ENCODE measurements at regions not wholly inside any gene's neighbourhood (a gene's known extent, or its start where the extent isn't known, plus 50 kb on each side); places are given as distances from the start of the nearest gene placed in this dataset.
"Not testable (repeated sequence)": the region's sequence is repeated elsewhere in the genome, so short reads cannot be mapped to it uniquely, and the experiment has no call there.

DNA sequence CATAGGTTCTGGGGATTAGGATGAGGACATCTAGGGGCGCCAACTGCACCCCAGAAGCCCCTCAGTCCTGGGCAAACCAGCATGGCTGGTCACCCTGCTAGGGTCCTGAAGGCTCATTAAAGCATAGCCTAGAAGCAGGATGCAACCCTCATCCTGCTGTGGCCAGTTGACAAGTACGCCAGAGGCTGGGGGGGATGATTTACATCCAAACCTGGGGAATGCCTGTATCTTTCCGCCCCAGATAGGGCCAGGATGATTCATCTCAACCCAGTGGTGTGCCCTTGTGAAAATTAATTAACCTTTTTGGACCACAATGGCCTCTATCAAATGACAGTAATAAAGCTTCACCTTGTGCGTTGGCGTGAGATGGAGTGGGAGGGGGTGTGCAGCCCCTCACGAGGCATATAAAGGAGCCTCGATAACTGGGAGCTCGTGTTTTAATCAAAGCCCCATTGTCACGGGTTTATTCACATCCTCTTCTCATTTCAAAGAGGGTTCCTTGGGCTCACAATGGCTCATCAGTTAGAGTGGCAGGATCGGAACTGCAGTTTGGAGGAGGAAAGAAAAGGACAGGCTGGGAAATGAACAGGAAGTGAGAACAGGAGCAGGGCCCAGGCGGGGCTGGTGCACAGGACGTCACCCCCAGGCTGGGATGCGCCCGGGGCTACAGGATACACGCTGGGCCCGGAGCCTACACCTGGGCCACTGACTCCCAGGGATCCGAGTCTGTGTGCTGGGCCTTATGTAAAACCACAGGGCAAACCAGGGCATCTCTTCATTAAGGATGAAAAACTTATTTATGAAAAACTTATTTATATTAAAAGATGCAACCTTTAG, 121.8 kb upstream of the PHACTR3 start:
- H3K27ac ChIP-seq (ENCODE audit: low read depth in 2 of 2, low read length in 1 of 2) = no peak overlapping the region
- H3K9me3 ChIP-seq (ENCODE audit: control insufficient read depth in 2 of 2, insufficient read depth in 1 of 2, low read depth in 1 of 2, low read length in 1 of 2) = no peaks in the 10 kb centered on the region
- WGBS, 2 donors = 76 to 80% methylated on average over 17 of the region's 17 CpGs
- H3K36me3 ChIP-seq (ENCODE audit: control insufficient read depth in 2 of 2, insufficient read depth in 2 of 2, low read length in 1 of 2) = no peaks in the 10 kb centered on the region
- H3K4me3 ChIP-seq (ENCODE audit: low read depth in 1 of 2, low read length in 2 of 2) = no peak overlapping the region
- H3K27me3 ChIP-seq (ENCODE audit: control insufficient read depth in 1 of 2, insufficient read depth in 2 of 2, low read length in 2 of 2) = no peaks in the 10 kb centered on the region
- H3K4me1 ChIP-seq (ENCODE audit: control insufficient read depth in 2 of 2, insufficient read depth in 2 of 2, low read length in 1 of 2) = no peaks in the 10 kb centered on the region

DNA sequence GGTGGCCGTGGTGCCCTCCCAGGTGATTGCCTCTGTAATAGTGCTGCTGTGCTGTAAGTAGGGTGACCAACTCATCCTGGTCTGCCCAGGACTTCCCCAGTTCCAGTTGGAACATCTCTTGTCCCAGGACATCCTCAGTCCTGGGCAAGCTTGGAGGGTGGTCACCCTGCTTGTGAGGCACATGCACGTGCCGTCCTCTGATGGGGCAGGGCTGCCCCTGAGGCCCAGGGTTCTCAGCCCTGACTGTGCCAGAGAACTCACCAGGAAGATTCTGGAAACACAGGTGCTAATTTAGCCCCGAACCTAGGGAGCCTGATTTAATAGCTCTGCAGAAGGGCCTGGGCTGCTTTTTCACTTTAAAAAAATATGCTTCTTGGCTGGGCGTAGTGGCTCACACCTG, 120.9 kb upstream of the PHACTR3 start:
- no peak overlapping the region for H3K27ac ChIP-seq (ENCODE audit: low read depth in 2 of 2, low read length in 1 of 2)
- no peaks in the 10 kb centered on the region for H3K9me3 ChIP-seq (ENCODE audit: control insufficient read depth in 2 of 2, insufficient read depth in 1 of 2, low read depth in 1 of 2, low read length in 1 of 2)
- 82 to 87% methylated on average over 5 of the region's 5 CpGs for WGBS, 2 donors
- H3K4me1 ChIP-seq (ENCODE audit: control insufficient read depth in 2 of 2, insufficient read depth in 2 of 2, low read length in 1 of 2) = no peaks in the 10 kb centered on the region
- H3K4me3 ChIP-seq (ENCODE audit: low read depth in 1 of 2, low read length in 2 of 2) = no peak overlapping the region
- H3K27me3 ChIP-seq (ENCODE audit: control insufficient read depth in 1 of 2, insufficient read depth in 2 of 2, low read length in 2 of 2) = no peaks in the 10 kb centered on the region
- no peaks in the 10 kb centered on the region for H3K36me3 ChIP-seq (ENCODE audit: control insufficient read depth in 2 of 2, insufficient read depth in 2 of 2, low read length in 1 of 2)

DNA sequence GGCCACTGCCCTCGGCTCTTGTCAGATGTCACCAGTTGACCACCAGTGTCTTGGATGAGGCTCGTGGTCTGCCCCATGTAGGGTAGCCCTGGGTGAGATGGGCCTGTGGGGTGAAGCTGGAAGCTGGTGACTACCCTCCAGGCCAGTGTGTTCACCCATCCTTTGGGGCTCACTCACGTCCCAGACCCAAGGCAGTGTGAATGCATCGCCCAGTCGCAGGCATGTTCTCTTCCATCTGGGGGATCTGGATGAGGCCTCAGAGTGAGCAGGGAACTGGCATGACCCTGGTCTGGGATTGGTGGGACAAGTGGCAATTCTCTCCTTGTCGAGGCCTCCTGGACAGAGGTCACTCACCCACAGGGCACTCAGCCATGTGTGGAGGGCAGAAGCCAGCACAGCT, 120.1 kb upstream of the PHACTR3 start:
- WGBS, 2 donors = 78 to 81% methylated on average over 6 of the region's 6 CpGs
- H3K36me3 ChIP-seq (ENCODE audit: control insufficient read depth in 2 of 2, insufficient read depth in 2 of 2, low read length in 1 of 2) = no peaks in the 10 kb centered on the region

DNA sequence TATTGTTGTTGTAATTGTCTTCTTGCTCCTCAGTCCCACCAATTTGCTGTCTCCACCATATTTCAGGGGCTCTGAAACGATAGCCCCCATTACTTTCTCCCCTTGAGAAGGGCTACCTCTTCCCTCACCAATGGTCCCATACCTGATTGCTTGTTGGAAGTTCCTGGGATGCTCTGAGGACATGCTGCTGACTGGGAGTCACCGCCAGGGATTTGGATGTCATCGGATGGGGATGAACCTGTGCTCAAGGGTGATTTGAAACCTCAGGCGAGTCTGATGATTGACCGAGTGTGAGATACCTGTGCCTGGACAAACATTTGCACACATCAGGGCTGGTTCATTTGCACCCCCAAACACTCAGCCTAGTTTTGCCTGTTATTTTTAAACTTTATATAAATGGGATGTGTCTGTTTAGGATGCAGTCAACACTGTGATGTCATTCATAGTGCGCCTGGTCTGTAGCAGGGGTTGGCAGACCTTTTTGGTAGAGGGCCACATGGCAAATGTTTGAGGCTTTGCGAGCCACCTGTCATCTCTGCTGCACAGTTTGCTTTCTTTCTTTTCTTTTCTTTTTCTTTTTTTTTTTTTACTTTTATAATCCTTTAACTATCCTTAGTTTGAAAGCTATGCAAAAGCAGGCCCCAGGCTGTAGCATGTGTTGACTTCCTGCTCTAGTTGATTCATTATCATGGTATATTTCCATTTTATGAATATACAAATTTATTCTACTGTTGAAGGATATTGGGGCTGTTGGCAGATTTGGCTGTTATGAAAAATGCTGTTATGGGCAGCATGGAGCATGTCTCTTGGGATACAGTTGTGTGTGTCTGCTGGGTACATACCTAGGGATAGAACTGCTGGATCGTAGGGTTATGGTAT, 118.5 kb upstream of the PHACTR3 start:
- H3K36me3 ChIP-seq (ENCODE audit: control insufficient read depth in 2 of 2, insufficient read depth in 2 of 2, low read length in 1 of 2) = no peaks in the 10 kb centered on the region
- H3K4me3 ChIP-seq (ENCODE audit: low read depth in 1 of 2, low read length in 2 of 2) = no peak overlapping the region
- WGBS, 2 donors = 82 to 90% methylated on average over 8 of the region's 8 CpGs
- no peaks in the 10 kb centered on the region for H3K27me3 ChIP-seq (ENCODE audit: control insufficient read depth in 1 of 2, insufficient read depth in 2 of 2, low read length in 2 of 2)
- H3K27ac ChIP-seq (ENCODE audit: low read depth in 2 of 2, low read length in 1 of 2) = no peak overlapping the region
- no peaks in the 10 kb centered on the region for H3K9me3 ChIP-seq (ENCODE audit: control insufficient read depth in 2 of 2, insufficient read depth in 1 of 2, low read depth in 1 of 2, low read length in 1 of 2)
- no peaks in the 10 kb centered on the region for H3K4me1 ChIP-seq (ENCODE audit: control insufficient read depth in 2 of 2, insufficient read depth in 2 of 2, low read length in 1 of 2)

More for the DNA sequence above, 120.1 kb upstream of the PHACTR3 start:
- Histone ChIP-seq H3K4me3 (ENCODE audit: low read depth in 1 of 2, low read length in 2 of 2) (no peak overlapping the region), H3K9me3 (ENCODE audit: control insufficient read depth in 2 of 2, insufficient read depth in 1 of 2, low read depth in 1 of 2, low read length in 1 of 2) (no peaks in the 10 kb centered on the region), H3K27ac (ENCODE audit: low read depth in 2 of 2, low read length in 1 of 2) (no peak overlapping the region), H3K4me1 (ENCODE audit: control insufficient read depth in 2 of 2, insufficient read depth in 2 of 2, low read length in 1 of 2) (no peaks in the 10 kb centered on the region), H3K27me3 (ENCODE audit: control insufficient read depth in 1 of 2, insufficient read depth in 2 of 2, low read length in 2 of 2) (no peaks in the 10 kb centered on the region)

DNA sequence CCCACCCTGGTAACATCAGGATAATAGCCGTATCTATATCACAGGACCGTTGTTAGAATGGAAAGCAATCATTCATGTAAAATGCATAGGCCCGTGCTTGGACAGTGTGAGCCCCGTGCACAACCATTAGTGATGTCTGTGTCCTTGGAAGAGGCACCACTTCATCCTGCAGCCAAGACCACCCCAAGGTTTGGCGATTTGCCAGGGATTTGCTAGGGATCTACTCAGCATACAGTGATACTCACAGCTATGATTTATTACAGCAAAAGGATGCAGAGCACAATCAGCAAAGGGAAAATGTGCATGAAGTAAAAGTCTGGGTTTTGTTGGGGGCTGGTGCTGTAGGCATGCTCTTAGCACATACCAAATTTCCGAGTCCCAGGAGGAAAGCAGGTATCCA, 115.9 kb upstream of the PHACTR3 start:
- not testable (repeated sequence) for H3K27ac ChIP-seq (ENCODE audit: low read depth in 2 of 2, low read length in 1 of 2); H3K36me3 ChIP-seq (ENCODE audit: control insufficient read depth in 2 of 2, insufficient read depth in 2 of 2, low read length in 1 of 2); H3K4me3 ChIP-seq (ENCODE audit: low read depth in 1 of 2, low read length in 2 of 2); H3K9me3 ChIP-seq (ENCODE audit: control insufficient read depth in 2 of 2, insufficient read depth in 1 of 2, low read depth in 1 of 2, low read length in 1 of 2); H3K27me3 ChIP-seq (ENCODE audit: control insufficient read depth in 1 of 2, insufficient read depth in 2 of 2, low read length in 2 of 2); H3K4me1 ChIP-seq (ENCODE audit: control insufficient read depth in 2 of 2, insufficient read depth in 2 of 2, low read length in 1 of 2)
- 46 to 65% methylated on average over 6 of the region's 6 CpGs for WGBS, 2 donors

DNA sequence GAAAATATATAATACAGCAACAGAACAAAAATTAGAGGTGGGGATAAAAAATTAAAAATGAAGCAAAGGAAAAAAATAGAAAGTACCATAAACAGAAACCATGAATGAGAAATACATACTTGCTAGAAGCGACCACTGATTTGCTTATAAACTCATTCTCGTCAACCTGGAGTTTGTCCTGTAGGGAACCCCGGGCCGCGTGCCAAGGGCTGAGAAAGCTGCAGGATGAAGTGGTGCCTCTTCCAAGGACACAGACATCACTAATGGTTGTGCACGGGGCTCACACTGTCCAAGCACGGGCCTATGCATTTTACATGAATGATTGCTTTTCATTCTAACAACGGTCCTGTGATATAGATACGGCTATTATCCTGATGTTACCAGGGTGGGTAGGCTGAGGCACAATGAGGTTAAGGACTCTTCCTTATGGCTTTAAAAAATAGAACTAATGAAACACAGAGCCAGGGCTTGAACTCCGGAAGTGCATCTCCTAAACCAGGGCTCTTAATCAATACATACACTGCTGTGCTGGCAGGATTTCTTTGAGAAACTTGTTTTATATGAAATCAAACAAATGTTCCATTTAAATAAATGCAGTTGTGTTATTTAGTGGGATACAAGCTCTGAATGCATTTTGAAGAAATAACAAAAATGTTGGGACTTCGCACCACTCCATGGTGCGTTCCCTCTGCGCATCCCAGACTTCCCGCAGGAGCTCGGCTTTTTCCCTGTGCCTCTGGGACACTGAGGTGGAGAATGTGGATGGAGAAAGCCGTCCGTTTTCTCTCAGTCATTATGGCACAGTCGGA, 113.9 kb upstream of the PHACTR3 start:
- not testable (repeated sequence) for H3K36me3 ChIP-seq (ENCODE audit: control insufficient read depth in 2 of 2, insufficient read depth in 2 of 2, low read length in 1 of 2); H3K4me3 ChIP-seq (ENCODE audit: low read depth in 1 of 2, low read length in 2 of 2); H3K4me1 ChIP-seq (ENCODE audit: control insufficient read depth in 2 of 2, insufficient read depth in 2 of 2, low read length in 1 of 2); H3K27ac ChIP-seq (ENCODE audit: low read depth in 2 of 2, low read length in 1 of 2); H3K27me3 ChIP-seq (ENCODE audit: control insufficient read depth in 1 of 2, insufficient read depth in 2 of 2, low read length in 2 of 2); H3K9me3 ChIP-seq (ENCODE audit: control insufficient read depth in 2 of 2, insufficient read depth in 1 of 2, low read depth in 1 of 2, low read length in 1 of 2)
- 82 to 86% methylated on average over 18 of the region's 18 CpGs for WGBS, 2 donors

DNA sequence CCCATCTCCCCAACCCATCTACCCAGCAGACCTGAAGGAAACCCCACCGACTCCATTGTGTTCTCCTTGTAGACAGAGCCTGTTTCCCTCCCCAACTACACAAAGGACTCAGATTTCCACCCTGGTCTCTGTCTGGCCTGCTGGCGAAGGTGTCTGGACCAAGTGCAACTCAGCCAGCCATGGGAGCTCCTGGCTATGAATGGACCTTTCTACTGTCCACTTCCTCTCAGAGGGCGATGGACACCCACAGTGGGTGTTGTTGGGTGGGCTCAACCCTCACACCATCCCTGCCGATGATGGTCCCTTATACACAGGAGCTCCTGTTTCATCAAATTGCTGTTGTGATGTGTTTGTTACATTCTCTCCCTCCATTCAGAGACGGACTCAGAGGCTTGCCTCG, 112.5 kb upstream of the PHACTR3 start:
- Histone ChIP-seq H3K27me3 (ENCODE audit: control insufficient read depth in 1 of 2, insufficient read depth in 2 of 2, low read length in 2 of 2) (peaks cover 0 to 2% of the 10 kb centered on the region in 2 donors), H3K4me3 (ENCODE audit: low read depth in 1 of 2, low read length in 2 of 2) (no peak overlapping the region), H3K4me1 (ENCODE audit: control insufficient read depth in 2 of 2, insufficient read depth in 2 of 2, low read length in 1 of 2) (no peaks in the 10 kb centered on the region), H3K9me3 (ENCODE audit: control insufficient read depth in 2 of 2, insufficient read depth in 1 of 2, low read depth in 1 of 2, low read length in 1 of 2) (no peaks in the 10 kb centered on the region), H3K27ac (ENCODE audit: low read depth in 2 of 2, low read length in 1 of 2) (no peak overlapping the region), H3K36me3 (ENCODE audit: control insufficient read depth in 2 of 2, insufficient read depth in 2 of 2, low read length in 1 of 2) (no peaks in the 10 kb centered on the region)
- WGBS, 2 donors = 86 to 93% methylated on average over 6 of the region's 6 CpGs

DNA sequence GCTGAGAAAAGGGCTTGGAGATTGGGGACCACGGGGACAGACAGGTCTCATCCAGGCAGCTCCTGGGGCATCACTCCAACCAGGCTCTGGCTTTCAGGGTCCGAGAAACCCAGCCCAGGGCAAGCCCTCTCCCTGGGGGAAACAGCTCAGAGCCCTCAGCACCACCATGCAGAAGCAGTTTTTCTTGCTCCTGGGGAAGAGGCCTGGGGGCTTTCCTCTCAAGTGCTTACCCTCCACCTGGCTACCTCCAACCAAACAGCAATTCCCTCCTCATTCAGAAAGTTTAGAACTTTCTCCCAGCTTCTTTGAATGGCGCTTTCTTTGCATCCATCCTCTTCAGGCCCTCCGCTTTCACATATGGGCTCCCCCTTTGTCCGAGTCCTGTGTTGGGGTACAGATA, 110.4 kb upstream of the PHACTR3 start:
- H3K36me3 ChIP-seq (ENCODE audit: control insufficient read depth in 2 of 2, insufficient read depth in 2 of 2, low read length in 1 of 2) = no peaks in the 10 kb centered on the region
- H3K27ac ChIP-seq (ENCODE audit: low read depth in 2 of 2, low read length in 1 of 2) = no peak overlapping the region
- 86 to 88% methylated on average over 5 of the region's 5 CpGs for WGBS, 2 donors

DNA sequence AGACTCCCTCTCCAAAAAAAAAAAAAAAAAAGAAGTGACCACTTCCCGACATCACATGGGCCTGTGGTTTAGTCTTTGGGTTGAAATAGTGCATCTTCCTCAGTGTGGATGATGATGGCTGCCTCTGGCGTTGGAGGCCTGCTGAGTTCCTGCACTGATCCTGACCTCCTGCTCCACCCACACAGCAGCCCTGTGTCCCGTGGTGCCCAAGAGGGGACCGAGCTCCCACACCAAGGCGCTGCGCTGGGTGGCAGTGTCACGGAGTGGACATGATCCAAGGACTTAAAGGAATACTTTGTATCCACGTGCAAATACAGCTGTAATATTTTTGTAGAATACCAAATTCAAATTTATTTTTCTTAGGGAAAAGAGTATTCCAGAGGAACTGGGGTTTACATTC, 109.2 kb upstream of the PHACTR3 start:
- 73 to 75% methylated on average over 8 of the region's 8 CpGs for WGBS, 2 donors
- Histone ChIP-seq H3K4me1 (ENCODE audit: control insufficient read depth in 2 of 2, insufficient read depth in 2 of 2, low read length in 1 of 2) (no peaks in the 10 kb centered on the region), H3K9me3 (ENCODE audit: control insufficient read depth in 2 of 2, insufficient read depth in 1 of 2, low read depth in 1 of 2, low read length in 1 of 2) (no peaks in the 10 kb centered on the region), H3K27ac (ENCODE audit: low read depth in 2 of 2, low read length in 1 of 2) (no peak overlapping the region), H3K4me3 (ENCODE audit: low read depth in 1 of 2, low read length in 2 of 2) (no peak overlapping the region), H3K27me3 (ENCODE audit: control insufficient read depth in 1 of 2, insufficient read depth in 2 of 2, low read length in 2 of 2) (peaks cover 0 to 4% of the 10 kb centered on the region in 2 donors), H3K36me3 (ENCODE audit: control insufficient read depth in 2 of 2, insufficient read depth in 2 of 2, low read length in 1 of 2) (no peaks in the 10 kb centered on the region)

More for the DNA sequence above, 110.4 kb upstream of the PHACTR3 start:
- Histone ChIP-seq H3K9me3 (ENCODE audit: control insufficient read depth in 2 of 2, insufficient read depth in 1 of 2, low read depth in 1 of 2, low read length in 1 of 2) (no peaks in the 10 kb centered on the region), H3K4me3 (ENCODE audit: low read depth in 1 of 2, low read length in 2 of 2) (no peak overlapping the region), H3K27me3 (ENCODE audit: control insufficient read depth in 1 of 2, insufficient read depth in 2 of 2, low read length in 2 of 2) (peaks cover 0 to 4% of the 10 kb centered on the region in 2 donors), H3K4me1 (ENCODE audit: control insufficient read depth in 2 of 2, insufficient read depth in 2 of 2, low read length in 1 of 2) (no peaks in the 10 kb centered on the region)
